K562 (cell line): ENCODE measurements at regions not wholly inside any gene's neighbourhood (a gene's known extent, or its start where the extent isn't known, plus 50 kb on each side); places are given as distances from the start of the nearest gene placed in this dataset.

Source experiments
- ATAC-seq: fragments of 200-7000 bp; cut with Tn5 transposase; 3 replicates; pipeline ENCODE4 v1.9.1; 2020; ENCODE audit warnings: moderate library complexity
- BruUV-seq: library from RNA; stranded (reverse); fragments of 400-500 nt; replicated peaks from 2 replicates; lab custom pipeline; 2021; lab: Mats Ljungman, UMichigan
- CTCF ChIA-PET: fragments of 300-600 bp; formaldehyde crosslinking; extraction: SDS; loops from one replicate; lab custom pipeline; 2021; ENCODE audit warnings: low intra/inter-chr PET ratio; lab: Yijun Ruan, JAX
- POLR2A ChIA-PET: fragments of 300-600, 350-650 bp; sonication (Branson Sonifier 250); formaldehyde crosslinking; extraction: SDS; loops from one replicate; lab custom pipeline; 2021; ENCODE audit warnings: antibody characterized with exemption, inconsistent platforms; lab: Yijun Ruan, JAX
- DNase-seq, 4 experiments: peaks; one replicate each; pipeline versions ENCODE4 v3.0.0 to v3.0.0-alpha.2; 2011 to 2018; ENCODE audit warnings: low spot score in 3 of 4, mixed read lengths in 3 of 4; ENCODE audit errors: extremely low read depth in 1 of 4
- FAIRE-seq: peaks from 2 replicates; lab custom pipeline; 2011; peaks lifted over from hg19 to GRCh38; lab: Jason Lieb, UNC
- H2AFZ ChIP-seq: 2 replicates; pipeline ENCODE4 v1.6.0; 2011; ENCODE audit warnings: low read depth, low read length, control low read depth, inconsistent platforms
- H3K27ac ChIP-seq: fragments of 200-600 bp; 3 replicates; pipeline ENCODE4 v1.8.0; 2011; ENCODE audit warnings: low read depth, mild to moderate bottlenecking, control low read depth, inconsistent platforms, low read length, moderate library complexity, mixed read lengths; ENCODE audit errors: extremely low read depth
- H3K27me3 ChIP-seq, 2 experiments: fragments of 300-600 bp in 1 of 2; 2 replicates in 1 of 2; 3 replicates in 1 of 2; pipeline versions ENCODE4 v1.6.0 to v1.8.0; 2011; ENCODE audit warnings: inconsistent platforms in 2 of 2, low read length in 2 of 2, mild to moderate bottlenecking in 1 of 2, mixed read lengths in 1 of 2, moderate library complexity in 1 of 2; ENCODE audit not compliant: control insufficient read depth in 2 of 2, insufficient read depth in 2 of 2
- H3K36me3 ChIP-seq: fragments of 300-600 bp; 3 replicates; pipeline ENCODE4 v1.8.0; 2011; ENCODE audit warnings: mild to moderate bottlenecking, low read length, inconsistent platforms; ENCODE audit not compliant: control insufficient read depth, insufficient read depth
- H3K4me1 ChIP-seq, 2 experiments: fragments of 200-600 bp in 1 of 2; replicated peaks in 1 of 2; 2 replicates in 1 of 2; 3 replicates in 1 of 2; pipeline versions ENCODE4 v1.5.1 to v1.8.0; 2011; ENCODE audit warnings: inconsistent platforms in 2 of 2, low read length in 2 of 2, mild to moderate bottlenecking in 1 of 2, mixed read lengths in 1 of 2, moderate library complexity in 1 of 2; ENCODE audit not compliant: control insufficient read depth in 2 of 2, insufficient read depth in 2 of 2
- H3K4me2 ChIP-seq: 2 replicates; pipeline ENCODE4 v1.6.1; 2011; ENCODE audit warnings: low read length, control low read depth, inconsistent platforms, mixed read lengths; ENCODE audit not compliant: insufficient read depth
- H3K4me3 ChIP-seq: fragments of 200-600 bp; sonication (generic), shearing (Covaris generic); 2 replicates; pipeline ENCODE4 v1.5.1; 2016; ENCODE audit warnings: control low read depth, inconsistent platforms
- H3K79me2 ChIP-seq: fragments of 200-600 bp; 3 replicates; pipeline ENCODE4 v1.8.0; 2011; ENCODE audit warnings: low read length, inconsistent platforms; ENCODE audit not compliant: control insufficient read depth, insufficient read depth
- H3K9ac ChIP-seq, 2 experiments: 2 replicates each; pipeline versions ENCODE4 v1.6.0 to v1.6.1; 2011; ENCODE audit warnings: low read depth in 2 of 2, low read length in 2 of 2, control low read depth in 1 of 2, inconsistent platforms in 1 of 2, mild to moderate bottlenecking in 1 of 2, mixed read lengths in 1 of 2; ENCODE audit not compliant: insufficient read depth in 1 of 2
- H3K9me1 ChIP-seq: one replicate; pipeline ENCODE4 v1.6.0; 2011; ENCODE audit warnings: inconsistent platforms, mild to moderate bottlenecking, low read length, moderate library complexity; ENCODE audit not compliant: control insufficient read depth, insufficient read depth
- H3K9me3 ChIP-seq: replicated peaks from 2 replicates; pipeline ENCODE4 v1.5.1; 2011; ENCODE audit warnings: low read depth, low read length, inconsistent platforms; ENCODE audit not compliant: control insufficient read depth, insufficient read depth
- H4K20me1 ChIP-seq: replicated peaks from 2 replicates; pipeline ENCODE4 v1.6.1; 2011; ENCODE audit warnings: low read length, inconsistent platforms, mixed read lengths; ENCODE audit not compliant: control insufficient read depth, insufficient read depth
- CHD7 ChIP-seq: fragments of 200-600 bp; sonication (generic); IDR thresholded peaks from one replicate; pipeline ENCODE4 v1.6.1; 2012; ENCODE audit warnings: mild to moderate bottlenecking, low read depth, low read length, inconsistent platforms
- HNRNPL ChIP-seq: fragments of 200-400 bp; formaldehyde crosslinking; IDR thresholded peaks from 2 replicates; pipeline ENCODE4 v1.6.1; 2017; ENCODE audit warnings: low read depth, mild to moderate bottlenecking, low read length
- MLX ChIP-seq, 2 experiments: fragments of 450-650 bp in 1 of 2; sonication (generic) in 1 of 2; formaldehyde crosslinking; conservative IDR thresholded peaks; 2 replicates each; pipeline versions ENCODE4 v1.4.0 to v1.8.1; 2020 to 2022; ENCODE audit warnings: mild to moderate bottlenecking in 1 of 2, missing genetic modification reagents in 1 of 2
- SFPQ ChIP-seq: fragments of 200-400 bp; formaldehyde crosslinking; IDR thresholded peaks from 2 replicates; pipeline ENCODE4 v1.6.1; 2017; ENCODE audit warnings: mild to moderate bottlenecking, low read depth, low read length, moderate library complexity
- THAP7 ChIP-seq: fragments of 250-450 bp; sonication (Bioruptor Pico); IDR thresholded peaks from 2 replicates; pipeline ENCODE4 v1.5.0; 2021
- ZNF224 ChIP-seq: sonication (generic); formaldehyde crosslinking; IDR thresholded peaks from 2 replicates; pipeline ENCODE4 v1.8.0; 2022; ENCODE audit warnings: mild to moderate bottlenecking, missing genetic modification reagents
- WGBS: fragments of 100-300 bp; shearing (Covaris generic); methylation state at CpG from one replicate; pipeline ENCODE4 v1.1.6; 2016; ENCODE audit warnings: low coverage, mixed read lengths; ENCODE audit not compliant: insufficient coverage; ENCODE audit errors: missing lambda C conversion rate; 5-methylcytosine and 5-hydroxymethylcytosine counted together
- in situ Hi-C: fragments of 300-500 bp; cut with MboI; formaldehyde crosslinking; loops from 4 replicates; pipeline ENCODE4 v1.15.0; 2018; ENCODE audit warnings: inconsistent platforms, mixed read lengths
- intact Hi-C: fragments of 100-400 bp; cut with micrococcal nuclease; formaldehyde crosslinking; loops from 2 replicates; pipeline ENCODE4 v1.14.2; 2022

GRCh38 chr1:98267423-98267822 is 346.6 kb upstream of the DPYD start:
- no peak overlapping the region for H3K4me3 ChIP-seq
- no peak for TF ChIP-seq CHD7
- TF ChIP-seq ZNF224 (CRISPR knock-in tag): no peak
- no peak for TF ChIP-seq MLX (CRISPR knock-in tag; conservative IDR thresholded peaks at IDR 0.05)
- TF ChIP-seq HNRNPL: no peak
- no peak for TF ChIP-seq THAP7
- TF ChIP-seq SFPQ: no peak

More at GRCh38 chr1:98267423-98267822, 346.6 kb upstream of the DPYD start:
- no peaks in the 10 kb centered on the region for H3K79me2 ChIP-seq
- POLR2A ChIA-PET: no interaction called here
- 0% methylated on average over 3 of the region's 3 CpGs for WGBS
- in situ Hi-C loops (no loop called here), intact Hi-C loops (no loop called here)
- no peaks in the 10 kb centered on the region for H3K9me1 ChIP-seq
- no peaks in the 10 kb centered on the region for H4K20me1 ChIP-seq
- no peaks in the 10 kb centered on the region for H3K4me1 ChIP-seq
- DNase-seq (no peak), ATAC-seq (no peak), FAIRE-seq (no peak)
- no peaks in the 10 kb centered on the region for H3K9me3 ChIP-seq
- H2AFZ ChIP-seq: no peak overlapping the region
- H3K9ac ChIP-seq: no peak overlapping the region
- no peaks in the 10 kb centered on the region for H3K27me3 ChIP-seq
- H3K4me2 ChIP-seq: no peak overlapping the region
- BruUV-seq: no TSS peak
- CTCF ChIA-PET: no interaction called here
- H3K27ac ChIP-seq: no peak overlapping the region
- no peaks in the 10 kb centered on the region for H3K36me3 ChIP-seq
